ENCODE measurements at regions not wholly inside any gene's neighbourhood (a gene's known extent, or its start where the extent isn't known, plus 50 kb on each side); places are given as distances from the start of the nearest gene placed in this dataset.
"Not testable (repeated sequence)": the region's sequence is repeated elsewhere in the genome, so short reads cannot be mapped to it uniquely, and the experiment has no call there.

- TF ChIP-seq CTCF (IDR thresholded peaks at IDR 0.05; ENCODE audit: low read depth, low read length, poor library complexity, severe bottlenecking); EZH2phosphoT487 (IDR thresholded peaks at IDR 0.05; ENCODE audit: borderline replicate concordance, low read length): not testable (repeated sequence)
Observed at GRCh38 chr11:50330723-50331122, 298.0 kb downstream of the OR4C45 start.
